Suprapubic skin (tissue), 4 donors: ENCODE measurements at regions not wholly inside any gene's neighbourhood (a gene's known extent, or its start where the extent isn't known, plus 50 kb on each side); places are given as distances from the start of the nearest gene placed in this dataset.

ENCODE experiments used
- DNase-seq, 2 donors: peaks; one replicate each; pipeline ENCODE4 v3.0.0-alpha.2; 2019; ENCODE audit warnings: low spot score in 2 of 2
- H3K27ac ChIP-seq: fragments of 200-600 bp; sonication (generic); one replicate; pipeline ENCODE4 v1.5.1; 2019
- H3K27me3 ChIP-seq: fragments of 200-600 bp; sonication (generic); one replicate; pipeline ENCODE4 v1.5.1; 2019
- H3K36me3 ChIP-seq: fragments of 200-600 bp; sonication (generic); one replicate; pipeline ENCODE4 v1.5.1; 2019
- H3K4me1 ChIP-seq: fragments of 200-600 bp; sonication (generic); one replicate; pipeline ENCODE4 v1.5.1; 2019
- H3K4me3 ChIP-seq: fragments of 200-600 bp; sonication (generic); one replicate; pipeline ENCODE4 v1.5.1; 2019; ENCODE audit warnings: mild to moderate bottlenecking
- H3K9me3 ChIP-seq: fragments of 200-600 bp; sonication (generic); one replicate; pipeline ENCODE4 v1.5.1; 2019
- CTCF ChIP-seq, 2 donors: fragments of 200-600 bp in 1 of 2; fragments of 450-650 bp in 1 of 2; sonication (generic) in 1 of 2; IDR thresholded peaks; one replicate each; pipeline ENCODE4 v1.5.1; 2016 to 2019; ENCODE audit warnings: antibody characterized with exemption in 2 of 2, mild to moderate bottlenecking in 1 of 2, moderate library complexity in 1 of 2
- EP300 ChIP-seq: sonication (generic); formaldehyde crosslinking; IDR thresholded peaks from one replicate; pipeline ENCODE4 v1.6.1; 2017; ENCODE audit warnings: antibody characterized with exemption
- POLR2A ChIP-seq, 2 donors: fragments of 450-650 bp; IDR thresholded peaks; one replicate each; pipeline ENCODE4 v1.6.1; 2017; ENCODE audit warnings: antibody characterized with exemption in 2 of 2, mild to moderate bottlenecking in 2 of 2, moderate library complexity in 2 of 2
- POLR2AphosphoS5 ChIP-seq, 3 donors: sonication (generic); formaldehyde crosslinking; IDR thresholded peaks; one replicate each; pipeline ENCODE4 v1.6.1; 2017; ENCODE audit warnings: antibody characterized with exemption in 3 of 3
- WGBS: methylation state at CpG from one replicate; pipeline ENCODE4 v1.1.5; 2018; 5-methylcytosine and 5-hydroxymethylcytosine counted together

- DNase-seq, result no peak
- H3K27ac ChIP-seq, result no peak overlapping the region
- TF ChIP-seq CTCF (IDR thresholded peaks at IDR 0.05), result no peak
- TF ChIP-seq POLR2AphosphoS5 (IDR thresholded peaks at IDR 0.05), result no peak
- TF ChIP-seq EP300, result no peak
- TF ChIP-seq POLR2A (IDR thresholded peaks at IDR 0.05), result no peak
- H3K4me1 ChIP-seq, result no peaks in the 10 kb centered on the region
- 51% methylated on average over 1 of the region's 1 CpG for WGBS
- no peak overlapping the region for H3K4me3 ChIP-seq
- no peaks in the 10 kb centered on the region for H3K27me3 ChIP-seq
- H3K9me3 ChIP-seq, result no peaks in the 10 kb centered on the region
- H3K36me3 ChIP-seq, result no peaks in the 10 kb centered on the region
These were observed 2227.5 kb upstream of the C9orf72 start for GRCh38 chr9:29800821-29801220.

DNA sequence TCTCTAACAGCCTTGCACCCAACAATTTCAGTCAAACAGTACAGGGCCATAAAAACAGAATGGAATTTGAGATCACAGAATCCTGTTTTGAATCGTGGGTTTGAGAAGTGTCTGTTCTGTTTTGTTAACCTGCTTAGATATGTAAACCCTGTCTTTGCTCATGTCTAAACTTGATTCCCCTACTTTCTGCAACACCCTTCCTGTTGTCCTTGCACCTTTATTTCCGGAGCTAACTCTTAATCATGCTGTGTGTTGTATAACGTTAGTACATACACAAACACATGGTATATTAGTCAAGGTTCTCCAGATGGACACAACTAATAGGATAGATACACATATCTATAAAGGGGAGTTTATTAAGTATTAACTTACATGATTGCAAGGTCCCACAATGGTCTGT, 2229.2 kb upstream of the C9orf72 start:
- WGBS, result 52% methylated on average over 3 of the region's 3 CpGs
- Histone ChIP-seq H3K27me3 (no peaks in the 10 kb centered on the region), H3K27ac (no peak overlapping the region)

DNA sequence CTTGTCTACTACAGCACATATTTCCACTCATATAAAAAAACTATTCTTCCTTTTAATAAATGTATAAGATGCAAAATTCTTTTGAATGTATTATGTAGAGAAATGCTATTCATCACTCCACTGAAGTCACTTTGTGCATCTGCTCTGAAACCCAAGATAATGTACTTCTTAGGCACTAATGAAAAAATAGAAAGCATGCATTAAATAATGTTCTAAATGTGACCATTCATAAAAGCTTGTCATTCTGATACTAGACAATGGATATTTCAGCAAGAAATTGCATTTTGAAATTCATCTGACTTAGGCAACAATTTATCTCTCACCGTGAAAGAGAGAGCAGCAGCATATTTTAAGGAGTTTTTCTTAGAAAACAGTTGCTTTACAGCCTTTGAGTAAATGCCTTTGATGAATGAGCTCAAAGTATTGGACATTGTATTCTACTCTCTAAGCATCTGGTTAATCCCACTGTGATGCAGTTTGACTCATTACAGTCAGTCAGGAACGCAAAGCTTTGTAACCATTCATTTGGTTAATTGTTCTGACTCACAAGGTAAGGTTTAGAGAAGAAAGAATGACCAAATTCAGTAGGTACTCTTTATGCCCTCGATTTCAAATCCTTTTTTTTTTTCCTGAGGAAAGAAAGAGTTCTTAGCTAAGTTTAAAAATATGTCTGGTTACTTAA, 2233.8 kb upstream of the C9orf72 start:
- Histone ChIP-seq H3K9me3 (peaks cover 7% of the 10 kb centered on the region), H3K4me3 (no peak overlapping the region), H3K27me3 (no peaks in the 10 kb centered on the region), H3K4me1 (no peaks in the 10 kb centered on the region), H3K27ac (no peak overlapping the region), H3K36me3 (no peaks in the 10 kb centered on the region)
- no peak for TF ChIP-seq EP300
- no peak for TF ChIP-seq CTCF (IDR thresholded peaks at IDR 0.05)
- no peak for TF ChIP-seq POLR2AphosphoS5 (IDR thresholded peaks at IDR 0.05)
- TF ChIP-seq POLR2A (IDR thresholded peaks at IDR 0.05), result no peak
- no peak for DNase-seq
- WGBS, result 63% methylated on average over 3 of the region's 3 CpGs

More for the DNA sequence above, 2229.2 kb upstream of the C9orf72 start:
- Histone ChIP-seq H3K36me3 (no peaks in the 10 kb centered on the region), H3K9me3 (no peaks in the 10 kb centered on the region), H3K4me3 (no peak overlapping the region), H3K4me1 (no peaks in the 10 kb centered on the region)
- no peak for DNase-seq
- TF ChIP-seq POLR2A (IDR thresholded peaks at IDR 0.05) (no peak), CTCF (IDR thresholded peaks at IDR 0.05) (no peak), EP300 (no peak), POLR2AphosphoS5 (IDR thresholded peaks at IDR 0.05) (no peak)

- no peaks in the 10 kb centered on the region for H3K4me1 ChIP-seq
- WGBS, result 83% methylated on average over 3 of the region's 6 CpGs
- no peak for TF ChIP-seq CTCF (IDR thresholded peaks at IDR 0.05)
- no peak for TF ChIP-seq POLR2A (IDR thresholded peaks at IDR 0.05)
- TF ChIP-seq POLR2AphosphoS5 (IDR thresholded peaks at IDR 0.05), result no peak
- no peak for TF ChIP-seq EP300
- H3K36me3 ChIP-seq, result no peaks in the 10 kb centered on the region
- no peak for DNase-seq
- no peak overlapping the region for H3K27ac ChIP-seq
- no peaks in the 10 kb centered on the region for H3K27me3 ChIP-seq
- peaks cover 13% of the 10 kb centered on the region for H3K9me3 ChIP-seq
- H3K4me3 ChIP-seq, result no peak overlapping the region
These were observed 2243.8 kb upstream of the C9orf72 start for GRCh38 chr9:29816954-29817703.

DNA sequence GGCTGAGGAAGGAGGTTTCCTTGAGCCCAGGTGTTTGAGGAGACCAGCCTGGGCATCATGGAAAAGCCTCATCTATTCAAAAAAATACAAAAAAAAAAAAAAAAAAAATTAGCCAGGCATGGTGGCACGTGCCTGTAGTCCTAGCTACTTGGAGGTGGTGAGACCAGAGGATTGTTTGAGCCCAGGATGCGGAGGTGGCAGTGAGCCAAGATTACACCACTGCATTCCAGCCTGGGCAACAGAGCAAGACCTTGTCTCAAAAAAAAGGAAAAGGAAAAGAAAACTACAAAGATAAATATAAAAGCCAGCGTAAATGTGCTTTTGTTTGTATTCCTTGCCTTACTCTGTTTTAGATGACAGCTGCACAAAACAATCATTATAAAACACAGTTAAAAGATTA, 2249.2 kb upstream of the C9orf72 start:
- no peaks in the 10 kb centered on the region for H3K36me3 ChIP-seq
- no peaks in the 10 kb centered on the region for H3K4me1 ChIP-seq
- 71% methylated on average over 3 of the region's 3 CpGs for WGBS
- H3K4me3 ChIP-seq, result no peak overlapping the region
- no peak overlapping the region for H3K27ac ChIP-seq
- TF ChIP-seq EP300 (no peak), POLR2AphosphoS5 (IDR thresholded peaks at IDR 0.05) (no peak), CTCF (IDR thresholded peaks at IDR 0.05) (no peak), POLR2A (IDR thresholded peaks at IDR 0.05) (no peak)
- no peaks in the 10 kb centered on the region for H3K27me3 ChIP-seq
- no peak for DNase-seq
- peaks cover 13% of the 10 kb centered on the region for H3K9me3 ChIP-seq
